ENCODE measurements at regions not wholly inside any gene's neighbourhood (a gene's known extent, or its start where the extent isn't known, plus 50 kb on each side); places are given as distances from the start of the nearest gene placed in this dataset.

DNA sequence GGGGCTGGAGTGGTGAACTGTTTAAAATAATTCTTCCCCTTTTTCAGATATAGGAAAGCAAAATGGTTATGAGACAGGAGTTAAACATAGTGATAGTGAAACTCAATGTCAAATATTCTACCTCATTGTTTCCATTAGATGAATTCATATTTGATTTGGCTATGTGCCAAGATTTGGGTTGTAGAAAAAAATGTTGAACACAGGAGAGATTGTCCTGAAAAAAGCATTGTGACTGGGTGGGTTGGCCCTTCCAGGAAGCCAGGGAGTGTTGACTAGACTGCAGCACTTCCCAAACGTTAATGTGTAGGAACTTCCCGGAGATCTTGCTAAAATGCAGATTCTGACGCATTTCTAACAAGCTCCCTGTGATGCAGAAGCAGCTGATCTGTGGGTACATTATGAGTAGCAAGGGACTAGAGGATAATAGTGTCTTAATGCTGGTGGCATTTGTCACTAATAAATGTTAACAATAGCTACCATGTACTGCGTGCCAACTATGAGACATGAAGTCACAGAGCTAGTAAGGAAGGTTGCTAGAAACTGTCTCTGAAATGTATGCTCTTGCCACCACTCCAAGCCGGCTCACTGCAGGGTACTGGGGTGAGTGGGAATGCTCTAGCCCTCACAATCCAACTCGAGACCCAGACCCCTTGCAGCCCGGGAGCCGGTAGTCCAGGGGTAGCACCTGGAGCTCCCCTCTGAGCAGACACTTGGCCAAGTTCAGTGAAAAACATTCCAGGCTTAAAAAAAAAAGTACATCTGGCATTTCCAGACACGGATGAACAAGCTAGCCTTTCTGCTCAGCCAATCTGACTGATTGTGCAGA is 120.6 kb downstream of the CD47 start:
- peak; percentile 63 for DNase-seq (ENCODE audit: low spot score)

DNA sequence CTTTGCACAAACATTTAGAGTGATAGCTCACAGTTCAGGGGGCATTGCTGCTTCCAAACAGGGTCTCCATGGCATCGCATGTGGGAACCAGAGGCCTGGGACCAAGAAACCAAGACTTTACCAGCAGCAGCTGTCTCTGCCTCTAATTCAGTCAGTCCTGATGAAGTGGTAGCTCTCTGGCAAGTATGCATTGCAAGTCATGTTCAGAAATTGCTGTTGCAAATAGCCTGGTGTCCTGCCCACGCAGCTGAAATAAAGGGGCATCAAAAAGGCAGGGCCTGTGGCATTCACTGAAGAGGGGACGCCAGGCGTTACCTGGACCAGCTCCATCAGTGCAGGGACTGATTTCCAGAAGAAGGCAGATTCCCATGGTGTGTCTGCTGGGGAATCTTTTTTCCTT is 121.3 kb downstream of the CD47 start:
- DNase-seq (ENCODE audit: low spot score), result no peak

DNA sequence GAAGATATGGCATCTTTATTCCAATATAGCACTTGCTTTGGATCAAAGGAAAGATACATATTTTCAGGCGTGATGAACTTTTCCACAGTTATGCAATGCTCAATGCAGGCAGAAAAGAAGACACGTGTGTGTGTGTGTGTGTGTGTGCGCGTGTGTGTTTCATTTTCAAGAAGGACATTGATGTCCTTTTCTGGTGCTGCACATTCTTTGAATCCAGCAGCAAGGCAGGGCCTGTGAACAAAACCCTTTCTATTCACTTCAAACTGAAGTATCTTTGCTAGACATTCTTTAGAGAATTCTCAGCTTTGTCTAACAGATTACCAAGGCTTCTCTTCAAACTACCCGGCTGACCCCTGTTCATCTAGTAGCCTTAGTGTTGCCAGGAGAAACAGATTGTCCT is 124.6 kb downstream of the CD47 start:
- no peak for DNase-seq (ENCODE audit: low spot score)

DNA sequence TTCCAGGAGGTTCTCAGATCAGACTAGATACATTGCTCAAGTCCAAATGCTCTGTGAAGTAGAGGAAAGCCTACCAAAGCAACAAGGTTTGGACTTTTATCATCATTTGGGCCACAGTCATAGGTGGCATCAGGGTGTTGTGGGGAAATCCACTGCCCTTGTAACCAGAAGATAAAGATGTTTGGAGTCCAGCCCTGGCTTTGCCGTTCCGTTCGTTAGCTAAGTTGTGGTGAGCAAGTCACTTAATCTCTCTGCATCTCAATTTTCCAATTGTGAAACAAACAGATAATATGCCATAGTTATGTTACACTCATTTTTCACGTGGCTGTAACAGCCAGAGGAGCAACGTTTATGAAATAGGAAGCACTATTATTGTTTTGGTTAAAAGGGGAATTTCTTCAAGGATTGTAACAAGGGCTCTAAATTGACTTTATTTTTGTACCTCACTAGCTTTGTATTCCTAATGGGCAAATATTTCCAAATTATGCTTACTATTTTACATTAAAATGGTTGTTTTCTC is 125.6 kb downstream of the CD47 start:
- DNase-seq (ENCODE audit: low spot score), result no peak

DNA sequence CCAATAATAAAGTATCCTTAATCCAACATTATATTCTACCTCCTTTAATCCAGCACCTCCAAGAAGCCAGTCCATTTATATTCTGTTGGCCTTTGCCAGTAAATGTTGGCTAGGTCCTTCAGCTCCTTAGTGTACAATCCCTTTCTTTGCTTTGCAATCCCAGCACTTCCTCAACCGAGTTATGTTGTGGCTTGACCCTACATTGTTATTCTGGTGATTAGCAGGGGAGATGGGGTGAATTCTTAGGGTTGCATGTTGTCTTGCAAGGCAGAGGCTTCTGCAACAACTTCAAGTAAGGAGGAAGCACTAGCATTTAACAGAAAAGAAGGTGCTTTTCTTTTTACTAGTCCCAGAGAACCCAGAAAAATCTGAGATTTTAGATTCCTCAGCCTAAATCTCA is 127.2 kb downstream of the CD47 start:
- DNase-seq (ENCODE audit: low spot score), result no peak

DNA sequence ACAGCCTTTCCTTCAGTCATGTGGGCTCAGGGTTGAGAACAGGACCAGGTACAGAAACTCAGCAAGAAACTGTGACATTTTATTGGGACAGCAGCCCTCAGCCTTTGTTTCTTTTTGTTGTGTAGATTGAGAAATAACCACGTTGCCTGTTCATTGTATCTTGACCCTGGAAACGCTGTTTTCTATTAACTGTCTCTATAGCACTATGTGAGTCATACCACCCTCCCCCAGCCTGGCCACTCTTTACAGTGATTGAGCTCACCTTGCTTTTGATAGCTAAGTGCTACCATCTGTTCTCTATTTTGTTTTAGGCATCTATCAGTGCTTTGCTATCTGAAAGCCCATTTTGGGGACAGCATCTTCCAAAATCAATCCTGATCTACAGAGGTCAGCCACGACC is 127.9 kb downstream of the CD47 start:
- no peak for DNase-seq (ENCODE audit: low spot score)

DNA sequence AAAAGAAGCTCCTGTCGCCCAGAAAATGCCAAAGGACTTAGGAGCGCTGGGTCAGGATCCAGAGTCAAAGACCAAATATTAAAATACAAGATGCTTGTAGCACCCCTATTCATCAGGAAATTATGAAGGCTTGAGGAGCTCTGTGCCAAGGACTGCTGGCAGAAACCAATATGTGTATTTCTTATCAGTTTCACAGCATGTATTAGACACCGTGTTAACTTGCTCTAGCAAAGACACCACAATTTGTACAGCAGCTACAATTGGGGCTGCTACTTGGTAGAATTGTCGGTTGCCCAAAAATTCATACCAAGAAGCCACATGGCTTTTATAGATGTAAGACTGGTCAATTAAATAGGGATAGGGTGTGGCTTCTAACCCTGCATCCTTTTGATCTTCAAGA is 128.8 kb downstream of the CD47 start:
- DNase-seq (ENCODE audit: low spot score), result no peak

DNA sequence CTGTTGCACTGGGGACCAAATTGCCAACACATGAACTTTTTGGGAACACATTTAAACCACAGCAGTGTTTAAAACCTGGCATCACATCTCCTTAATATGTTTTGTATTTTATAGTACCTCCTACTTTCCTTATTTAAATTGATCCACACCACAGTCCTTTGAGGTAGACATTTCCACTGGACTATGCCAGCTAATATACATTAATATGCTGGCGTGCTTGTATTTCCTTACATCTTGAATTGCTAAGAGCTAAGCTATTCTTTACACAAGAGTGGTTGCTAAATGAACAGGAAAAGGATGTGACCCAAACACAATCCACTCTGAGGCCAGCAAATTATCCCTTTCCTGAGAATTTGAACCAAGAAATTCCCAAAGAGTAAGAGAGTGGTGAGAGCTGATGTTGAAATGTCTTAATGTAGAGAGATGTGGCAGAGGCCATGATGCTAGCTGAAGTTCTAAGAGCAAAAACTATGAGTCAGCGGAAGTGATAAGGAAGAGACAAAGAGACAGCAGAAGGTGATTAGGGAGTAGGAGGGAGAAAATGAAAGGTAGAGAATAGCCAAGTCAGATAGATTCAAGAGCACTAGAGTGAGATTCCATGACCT is 131.2 kb downstream of the CD47 start:
- DNase-seq (ENCODE audit: low spot score), result peak; percentile 21

DNA sequence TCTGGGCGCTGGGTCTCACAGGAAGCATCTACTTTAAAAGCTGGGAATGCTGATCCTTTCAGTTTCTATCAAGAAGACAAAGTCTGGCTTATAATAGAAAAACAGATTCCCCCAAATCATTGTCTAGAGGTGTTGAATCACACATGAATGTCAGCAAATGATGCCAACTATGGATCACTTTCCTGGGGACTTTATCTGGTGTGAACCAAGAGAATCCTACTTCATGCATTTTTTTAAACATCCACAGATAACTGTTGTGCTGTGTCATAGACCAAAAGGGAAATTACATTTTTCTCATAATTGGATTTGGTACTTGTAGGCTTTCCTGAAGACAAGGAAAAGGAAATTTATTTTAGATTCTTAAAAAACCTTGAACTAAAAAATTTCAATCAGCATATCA is 132.7 kb downstream of the CD47 start:
- DNase-seq (ENCODE audit: low spot score), result no peak

DNA sequence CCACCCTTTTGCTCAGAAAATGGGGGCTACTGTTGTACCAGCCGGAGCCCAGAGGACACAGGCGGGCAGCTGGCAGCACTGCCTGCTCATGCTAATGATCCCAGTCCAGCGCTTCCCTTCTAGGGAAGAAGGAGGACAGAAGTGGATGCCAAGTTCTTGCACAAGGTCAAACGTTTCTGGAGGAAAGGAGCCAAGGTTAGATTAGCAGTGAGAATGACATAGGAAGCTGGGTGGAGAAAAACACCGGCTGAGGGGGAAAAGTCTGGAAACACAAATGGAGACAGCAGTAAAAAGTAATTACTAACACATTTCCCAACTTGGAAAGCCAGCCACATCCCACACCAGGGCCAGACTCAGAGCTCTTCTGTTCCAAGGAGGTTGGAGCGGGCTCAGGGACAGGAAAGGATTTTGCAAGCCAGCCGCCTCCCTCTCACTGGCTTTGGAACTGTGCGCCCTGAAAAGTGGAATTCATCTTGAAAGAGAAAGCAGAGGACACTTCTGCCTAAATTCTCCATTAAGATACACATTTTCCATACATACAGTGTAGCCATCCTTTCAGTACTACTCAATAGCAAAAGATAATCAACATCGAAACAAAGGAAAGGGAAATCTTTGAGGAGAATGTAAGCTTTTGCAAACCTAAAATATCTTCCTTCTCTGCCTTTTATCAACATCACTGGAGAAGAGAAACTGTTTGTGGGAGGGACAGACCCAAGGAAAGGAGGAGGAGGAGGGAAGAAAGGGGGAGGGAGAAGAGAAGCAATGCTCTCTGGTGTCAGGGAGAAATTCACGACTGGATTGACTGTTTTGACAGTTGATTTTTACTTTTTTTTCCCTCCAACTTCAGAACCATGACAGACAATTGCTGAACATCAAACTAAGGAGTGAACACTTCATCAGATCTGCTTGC is 133.6 kb downstream of the CD47 start:
- no peak for DNase-seq (ENCODE audit: low spot score)

DNA sequence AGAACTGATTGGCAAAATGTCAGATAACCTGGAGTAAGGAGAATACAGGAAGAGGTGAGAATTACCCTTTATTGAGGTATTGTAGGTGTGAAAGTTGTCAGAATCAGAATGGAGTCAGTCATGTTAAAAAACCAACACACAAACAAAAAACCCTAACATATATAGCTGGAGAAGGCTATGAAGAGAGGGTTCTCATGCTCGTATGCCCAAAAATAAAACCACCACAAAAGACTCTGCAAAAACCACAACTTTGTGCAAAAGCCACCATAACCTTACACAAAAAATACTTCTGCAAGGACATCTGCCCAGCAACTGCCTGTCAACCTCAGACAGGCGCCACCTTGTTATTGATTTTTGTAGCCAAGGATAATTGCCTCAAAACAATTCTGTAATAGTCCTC is 136.0 kb downstream of the CD47 start:
- no peak for DNase-seq (ENCODE audit: low spot score)

DNA sequence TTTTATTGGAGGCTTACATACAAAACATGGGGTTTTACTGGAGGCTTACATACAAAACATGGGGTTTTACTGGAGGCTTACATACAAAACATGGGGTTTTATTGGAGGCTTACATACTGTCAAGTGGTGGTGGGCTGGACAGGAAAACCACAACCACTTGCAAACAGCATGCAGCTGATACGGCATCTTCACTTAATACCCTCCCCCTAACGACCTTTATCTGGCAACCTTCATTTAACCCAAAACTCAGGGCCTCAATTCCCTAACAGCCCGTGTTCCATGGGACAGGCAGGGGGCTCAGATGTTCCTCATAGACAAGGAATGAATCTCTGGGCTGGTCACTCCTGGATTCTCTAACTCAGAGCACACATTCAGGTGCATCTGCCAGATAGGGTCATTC is 137.1 kb downstream of the CD47 start:
- no peak for DNase-seq (ENCODE audit: low spot score)

DNA sequence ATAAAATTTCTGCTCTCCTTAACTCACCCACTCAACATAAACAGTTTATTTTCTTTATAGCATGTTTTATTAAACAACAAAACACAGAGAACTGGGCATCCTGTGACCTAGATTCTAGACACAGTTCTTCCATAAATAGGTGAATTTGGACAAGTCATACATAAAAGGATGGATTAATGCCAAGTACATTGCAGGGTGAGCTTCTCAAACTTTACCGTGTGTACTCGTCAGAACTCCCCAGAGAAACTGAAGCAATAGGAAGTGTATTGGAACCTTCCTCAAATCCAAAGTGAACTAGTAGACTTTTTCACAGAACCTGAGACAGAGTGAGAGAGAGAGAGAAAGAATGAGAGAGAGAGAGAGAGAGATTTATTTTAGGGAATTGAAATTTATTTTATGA is 139.7 kb downstream of the CD47 start:
- DNase-seq (ENCODE audit: low spot score), result no peak

DNA sequence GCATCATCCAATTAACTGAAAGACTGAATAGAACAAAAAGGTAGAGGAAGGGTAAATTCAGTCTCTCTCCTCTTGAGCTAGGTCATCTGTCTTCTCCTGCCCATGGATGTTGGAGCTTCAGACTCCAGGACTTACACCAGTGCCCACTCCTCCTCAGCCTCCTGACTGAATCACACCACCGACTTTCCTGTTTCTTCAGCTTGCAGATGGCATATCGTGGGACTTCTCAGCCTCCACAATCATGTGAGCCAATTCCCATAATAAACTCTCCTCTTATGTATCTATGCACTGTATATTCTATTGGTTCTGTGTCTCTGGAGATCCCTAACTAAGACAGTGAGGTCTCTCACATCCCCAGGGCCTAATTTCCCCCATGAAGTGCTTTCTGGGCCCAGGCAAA is 140.4 kb downstream of the CD47 start:
- DNase-seq (ENCODE audit: low spot score), result no peak

DNA sequence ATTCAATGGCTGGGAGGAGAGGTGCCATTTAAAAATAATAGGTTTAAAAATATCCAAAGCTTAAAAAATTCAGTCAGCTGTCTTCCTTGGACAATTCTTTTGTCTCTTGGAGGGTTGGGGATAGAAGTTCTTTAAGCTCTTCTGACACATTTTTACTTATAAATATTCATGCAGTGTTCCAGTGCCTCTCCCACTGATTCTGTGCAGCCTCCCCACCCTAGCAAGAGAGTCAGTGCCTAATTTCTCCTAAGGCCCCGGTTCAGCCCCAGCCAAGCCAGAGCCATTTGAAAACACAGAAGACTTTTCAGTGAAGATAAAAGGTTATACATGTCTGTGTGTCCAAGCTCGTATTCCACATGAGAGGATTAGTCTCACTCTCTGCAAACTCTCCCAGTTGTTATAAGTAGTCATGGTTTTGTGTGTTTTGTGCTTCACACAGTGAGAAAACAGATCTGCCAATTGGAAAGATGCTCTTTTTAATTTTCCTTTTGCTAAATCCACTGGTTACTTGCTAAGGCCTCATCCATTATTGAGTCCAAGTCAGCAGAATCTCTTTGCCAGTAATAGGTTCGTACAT is 141.3 kb downstream of the CD47 start:
- no peak for DNase-seq (ENCODE audit: low spot score)

DNA sequence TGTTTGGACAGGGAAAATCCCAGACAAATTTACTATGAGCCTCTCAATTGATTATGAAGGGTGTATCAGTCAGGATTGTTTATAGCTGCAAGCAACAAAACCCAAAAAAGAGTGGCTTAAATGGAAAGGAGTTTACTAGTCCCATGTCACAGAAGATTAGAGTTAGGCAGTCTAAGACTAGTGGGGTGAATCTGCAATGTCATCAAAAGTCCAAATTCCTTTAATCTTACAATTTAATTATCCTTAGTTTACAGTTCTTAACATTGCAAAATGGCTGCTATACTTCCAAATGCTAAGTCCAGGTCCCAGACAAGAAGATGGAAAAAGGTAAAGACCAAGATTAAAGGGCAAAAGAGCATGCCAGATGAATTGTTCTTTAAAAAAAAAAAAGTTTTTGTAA is 143.6 kb downstream of the CD47 start:
- no peak for DNase-seq (ENCODE audit: low spot score)

DNA sequence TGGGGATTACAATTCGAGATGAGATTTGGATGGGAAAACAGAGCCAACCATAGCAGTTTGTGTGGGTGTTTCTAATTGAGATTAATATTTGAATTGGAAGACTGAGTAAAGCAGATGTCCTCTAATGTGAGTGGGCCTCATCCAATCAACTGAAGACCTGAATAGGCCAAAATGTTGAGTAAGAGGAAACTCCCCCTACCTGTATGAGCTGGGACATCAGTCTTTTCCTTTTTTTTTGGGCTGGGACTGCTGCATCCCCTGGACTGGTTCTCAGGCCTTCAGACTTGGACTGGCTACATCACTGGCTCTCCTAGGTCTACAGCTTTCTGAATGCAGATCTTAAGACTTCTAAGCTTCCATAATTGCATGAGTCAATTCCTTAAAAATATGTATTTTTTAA is 144.1 kb downstream of the CD47 start:
- DNase-seq (ENCODE audit: low spot score), result no peak

DNA sequence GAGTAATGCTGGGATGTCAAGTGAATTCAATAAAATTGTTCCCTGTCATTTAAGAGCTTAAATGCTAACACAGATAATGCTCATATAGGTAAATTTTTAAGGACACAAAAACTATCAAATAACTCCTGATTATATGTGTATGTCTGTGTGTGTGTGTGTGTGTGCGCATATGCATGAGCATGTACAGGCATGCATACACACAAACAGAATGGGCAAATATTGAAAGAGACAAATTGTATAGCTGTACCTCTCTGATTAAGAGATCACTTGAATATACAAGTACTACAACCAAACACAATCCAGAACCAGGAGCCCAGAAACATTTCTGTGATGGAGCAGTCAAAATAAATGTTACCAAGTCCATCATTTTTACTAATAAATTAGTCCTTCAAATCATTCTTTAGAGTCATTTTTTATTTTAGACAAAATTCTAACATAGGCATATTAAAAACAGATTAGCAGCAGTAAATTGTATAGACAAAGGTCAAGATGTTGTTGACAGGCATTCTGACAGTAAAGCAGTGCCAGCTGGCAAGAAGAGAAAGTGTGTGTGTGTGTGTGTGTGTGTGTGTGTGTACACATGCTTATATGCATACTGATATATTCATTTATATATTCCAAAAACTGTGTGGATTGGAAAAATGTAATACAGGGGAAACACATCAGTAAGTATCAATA is 145.3 kb downstream of the CD47 start:
- DNase-seq (ENCODE audit: low spot score), result no peak

DNA sequence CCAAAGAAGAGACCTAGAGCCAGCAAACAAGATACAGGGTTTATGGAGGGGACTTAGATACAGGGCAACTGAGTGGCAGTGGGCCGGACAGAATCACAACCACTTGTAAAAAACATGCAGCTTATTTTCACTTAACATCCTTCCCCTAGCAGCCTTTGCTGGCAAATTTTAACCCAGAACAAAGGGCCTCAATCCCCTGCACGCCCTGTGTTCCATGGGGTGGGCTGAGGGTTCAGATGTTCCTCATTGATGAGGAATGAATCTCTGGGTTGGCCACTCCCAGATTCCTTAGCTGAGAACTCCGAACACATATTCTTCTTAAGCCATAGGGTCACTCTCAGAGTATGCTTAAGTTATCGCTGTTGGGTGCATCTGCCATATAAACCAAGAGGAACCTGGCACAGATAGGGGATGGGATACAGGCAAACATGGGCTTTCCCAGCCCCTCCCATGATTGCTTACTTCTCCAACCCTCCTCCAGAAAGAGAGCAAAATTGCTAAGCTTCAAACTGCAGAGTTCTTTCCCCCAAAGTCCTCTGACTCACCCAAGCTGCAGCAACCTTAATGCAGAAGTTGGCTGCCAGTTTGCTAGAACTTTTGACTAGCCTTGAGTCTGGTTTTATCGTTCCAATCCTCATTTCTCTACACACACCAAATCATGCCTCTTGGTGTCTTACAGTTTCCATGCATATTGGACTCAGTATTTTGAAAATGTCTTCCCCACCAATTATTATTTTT is 146.9 kb downstream of the CD47 start:
- DNase-seq (ENCODE audit: low spot score), result no peak

DNA sequence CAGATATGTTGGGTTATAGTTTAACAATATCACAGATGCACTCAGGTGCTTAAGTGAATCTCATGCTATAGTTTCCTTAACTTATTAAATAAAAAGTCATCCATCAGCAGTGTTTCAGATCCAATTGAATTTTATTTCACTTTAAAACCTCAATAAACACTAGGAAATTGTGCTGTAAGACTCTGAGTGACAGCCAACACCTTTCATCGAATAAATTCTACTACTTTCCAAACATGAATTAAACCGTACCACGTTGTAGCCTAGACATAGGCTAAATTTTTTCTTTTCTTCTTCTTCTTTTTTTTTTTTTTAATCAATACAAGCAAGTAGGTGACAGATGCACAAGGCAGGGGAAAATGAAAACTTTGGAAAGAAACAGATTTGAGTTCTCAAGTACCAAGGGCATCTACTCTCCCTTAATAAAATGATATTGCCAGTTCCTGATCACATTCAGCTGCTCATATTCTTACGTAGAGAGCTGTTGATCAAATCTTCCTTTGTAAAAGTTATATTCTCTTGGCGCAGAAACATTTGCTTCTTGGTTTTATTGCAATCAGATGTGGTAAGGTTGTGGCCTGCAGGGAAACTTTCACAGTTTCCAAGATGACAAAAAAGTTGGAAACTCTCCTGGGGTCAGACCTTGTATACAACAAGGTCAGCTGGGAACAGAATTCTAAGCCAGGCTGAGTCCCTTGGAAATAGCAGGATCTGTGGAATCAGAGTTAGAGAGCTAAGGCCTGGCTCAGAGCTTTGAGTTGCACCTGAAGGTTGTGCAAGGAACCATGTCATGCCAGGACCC is 147.7 kb downstream of the CD47 start:
- DNase-seq (ENCODE audit: low spot score), result no peak
